Prostate gland (tissue), 2 donors: ENCODE measurements at regions not wholly inside any gene's neighbourhood (a gene's known extent, or its start where the extent isn't known, plus 50 kb on each side); places are given as distances from the start of the nearest gene placed in this dataset.

Experiments used
- CTCF ChIP-seq, 4 experiments: fragments of 200-600 bp in 2 of 4; fragments of 450-650 bp in 2 of 4; sonication (generic) in 2 of 4; IDR thresholded peaks; 1 replicate in 3 of 4; 2 replicates in 1 of 4; pipeline ENCODE4 v1.5.1; 2016 to 2019; ENCODE audit warnings: antibody characterized with exemption in 4 of 4, mild to moderate bottlenecking in 2 of 4, moderate library complexity in 2 of 4
- POLR2A ChIP-seq: fragments of 450-650 bp; IDR thresholded peaks from one replicate; pipeline ENCODE4 v1.6.1; 2016; ENCODE audit warnings: antibody characterized with exemption, mild to moderate bottlenecking

- TF ChIP-seq POLR2A (no peak), CTCF (IDR thresholded peaks at IDR 0.05) (no peak)
These were observed 354.0 kb downstream of the ETNK1 start for GRCh38 chr12:22978962-22979361.
